ENCODE measurements at regions not wholly inside any gene's neighbourhood (a gene's known extent, or its start where the extent isn't known, plus 50 kb on each side); places are given as distances from the start of the nearest gene placed in this dataset.

GRCh38 chr12:105479710-105480109 is 149.2 kb downstream of the C12orf75 start:
- Histone ChIP-seq H3K27ac (no peak overlapping the region), H3K27me3 (replicated peaks; ENCODE audit: insufficient read depth) (no peaks in the 10 kb centered on the region), H3K9me3 (no peaks in the 10 kb centered on the region), H3K4me3 (no peak overlapping the region), H3K36me3 (no peaks in the 10 kb centered on the region), H3K4me1 (replicated peaks) (no peaks in the 10 kb centered on the region)
- WGBS, result 89% methylated on average over 1 of the region's 1 CpG
- no peak for TF ChIP-seq POLR2A (IDR thresholded peaks at IDR 0.05)
- no peak for TF ChIP-seq POLR2AphosphoS5 (IDR thresholded peaks at IDR 0.05)
- no peak for TF ChIP-seq CTCF (IDR thresholded peaks at IDR 0.05)
- intact Hi-C loops (cut with DNase I), result no loop called here
- no peak for DNase-seq (ENCODE audit: low spot score)

- Histone ChIP-seq H3K9me3 (no peaks in the 10 kb centered on the region), H3K4me3 (no peak overlapping the region), H3K4me1 (replicated peaks) (no peaks in the 10 kb centered on the region), H3K27ac (no peak overlapping the region), H3K27me3 (replicated peaks; ENCODE audit: insufficient read depth) (no peaks in the 10 kb centered on the region), H3K36me3 (no peaks in the 10 kb centered on the region)
- no peak for DNase-seq (ENCODE audit: low spot score)
- 83% methylated on average over 2 of the region's 2 CpGs for WGBS
- intact Hi-C loops (cut with DNase I), result no loop called here
- no peak for TF ChIP-seq POLR2A (IDR thresholded peaks at IDR 0.05)
Observed at GRCh38 chr12:105480162-105480561, 149.7 kb downstream of the C12orf75 start.

GRCh38 chr12:105481392-105482300 is 151.2 kb downstream of the C12orf75 start:
- no peaks in the 10 kb centered on the region for H3K4me1 ChIP-seq (replicated peaks)

GRCh38 chr12:105482951-105483350 is 152.5 kb downstream of the C12orf75 start:
- intact Hi-C loops (cut with DNase I), result no loop called here
- DNase-seq (ENCODE audit: low spot score), result no peak

More at GRCh38 chr12:105481392-105482300, 151.2 kb downstream of the C12orf75 start:
- TF ChIP-seq CTCF (IDR thresholded peaks at IDR 0.05) (no peak), POLR2AphosphoS5 (IDR thresholded peaks at IDR 0.05) (no peak), POLR2A (IDR thresholded peaks at IDR 0.05) (no peak)
- intact Hi-C loops (cut with DNase I), result no loop called here
- no peak overlapping the region for H3K27ac ChIP-seq
- H3K9me3 ChIP-seq, result no peaks in the 10 kb centered on the region
- no peaks in the 10 kb centered on the region for H3K27me3 ChIP-seq (replicated peaks; ENCODE audit: insufficient read depth)
- H3K4me3 ChIP-seq, result no peak overlapping the region
- no peak for DNase-seq (ENCODE audit: low spot score)
- H3K36me3 ChIP-seq, result no peaks in the 10 kb centered on the region
- WGBS, result 97% methylated on average over 8 of the region's 8 CpGs

GRCh38 chr12:105483691-105484090 is 153.2 kb downstream of the C12orf75 start:
- no peaks in the 10 kb centered on the region for H3K9me3 ChIP-seq
- no peak for TF ChIP-seq POLR2A (IDR thresholded peaks at IDR 0.05)
- TF ChIP-seq CTCF (IDR thresholded peaks at IDR 0.05), result no peak
- no peak for TF ChIP-seq POLR2AphosphoS5 (IDR thresholded peaks at IDR 0.05)
- no peaks in the 10 kb centered on the region for H3K36me3 ChIP-seq
- H3K27ac ChIP-seq, result no peak overlapping the region
- H3K4me1 ChIP-seq (replicated peaks), result no peaks in the 10 kb centered on the region
- DNase-seq (ENCODE audit: low spot score), result no peak
- H3K4me3 ChIP-seq, result no peak overlapping the region
- intact Hi-C loops (cut with DNase I), result no loop called here
- H3K27me3 ChIP-seq (replicated peaks; ENCODE audit: insufficient read depth), result no peaks in the 10 kb centered on the region

More at GRCh38 chr12:105482951-105483350, 152.5 kb downstream of the C12orf75 start:
- no peaks in the 10 kb centered on the region for H3K27me3 ChIP-seq (replicated peaks; ENCODE audit: insufficient read depth)
- no peaks in the 10 kb centered on the region for H3K9me3 ChIP-seq
- no peaks in the 10 kb centered on the region for H3K4me1 ChIP-seq (replicated peaks)
- no peak overlapping the region for H3K4me3 ChIP-seq
- WGBS, result 58% methylated on average over 1 of the region's 1 CpG
- H3K27ac ChIP-seq, result no peak overlapping the region
- no peaks in the 10 kb centered on the region for H3K36me3 ChIP-seq
- no peak for TF ChIP-seq POLR2A (IDR thresholded peaks at IDR 0.05)
- TF ChIP-seq CTCF (IDR thresholded peaks at IDR 0.05), result no peak
- no peak for TF ChIP-seq POLR2AphosphoS5 (IDR thresholded peaks at IDR 0.05)
